ENCODE measurements at regions not wholly inside any gene's neighbourhood (a gene's known extent, or its start where the extent isn't known, plus 50 kb on each side); places are given as distances from the start of the nearest gene placed in this dataset.
"Not testable (repeated sequence)": the region's sequence is repeated elsewhere in the genome, so short reads cannot be mapped to it uniquely, and the experiment has no call there.

DNA sequence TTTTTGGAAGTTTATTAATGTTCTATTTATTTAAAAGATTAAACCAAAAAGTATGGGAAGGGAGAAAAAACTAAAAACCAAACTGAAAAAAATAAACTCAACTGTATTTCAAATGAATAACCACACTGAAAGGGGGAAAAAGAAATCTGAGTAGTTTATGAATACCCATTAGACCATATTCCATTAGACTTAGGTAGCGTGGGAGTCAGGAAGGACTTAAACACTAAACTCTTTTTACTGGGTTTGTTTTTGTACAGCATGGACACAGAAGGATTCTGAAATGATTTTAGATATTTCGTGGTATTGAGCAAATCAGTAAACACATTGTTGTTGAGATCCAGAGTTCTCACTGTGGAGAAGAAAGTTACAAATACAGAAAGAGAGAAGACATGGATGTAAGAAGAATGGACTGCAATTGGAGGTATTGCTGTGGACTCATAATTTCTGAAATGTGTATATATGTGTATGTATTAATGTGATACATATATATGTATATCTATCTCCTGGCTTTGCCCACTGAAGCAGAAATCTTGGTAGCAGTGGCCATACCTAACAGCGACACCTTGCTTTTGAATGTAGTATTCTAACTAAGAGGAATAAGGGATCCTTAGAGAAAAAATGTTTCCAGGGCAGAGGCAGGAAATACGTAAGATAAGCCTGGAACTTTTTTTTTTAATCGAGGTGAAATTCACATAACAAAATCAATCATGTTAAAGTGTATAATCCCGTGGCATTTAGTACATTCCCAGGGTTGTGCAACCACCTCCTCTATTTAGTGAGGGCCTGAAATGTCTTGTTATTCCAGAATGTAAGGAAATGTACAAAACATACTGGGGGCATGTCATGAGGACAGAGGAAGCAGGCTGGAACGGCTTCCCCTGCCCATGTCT, 228.8 kb downstream of the SMARCA2 start:
- in situ Hi-C loops (cut with MboI; ENCODE audit: low sequenced_read_pairs): no loop called here

- in situ Hi-C loops (cut with MboI; ENCODE audit: low sequenced_read_pairs): no loop called here
Measured at GRCh38 chr9:2247340-2247739, 232.2 kb downstream of the SMARCA2 start.

DNA sequence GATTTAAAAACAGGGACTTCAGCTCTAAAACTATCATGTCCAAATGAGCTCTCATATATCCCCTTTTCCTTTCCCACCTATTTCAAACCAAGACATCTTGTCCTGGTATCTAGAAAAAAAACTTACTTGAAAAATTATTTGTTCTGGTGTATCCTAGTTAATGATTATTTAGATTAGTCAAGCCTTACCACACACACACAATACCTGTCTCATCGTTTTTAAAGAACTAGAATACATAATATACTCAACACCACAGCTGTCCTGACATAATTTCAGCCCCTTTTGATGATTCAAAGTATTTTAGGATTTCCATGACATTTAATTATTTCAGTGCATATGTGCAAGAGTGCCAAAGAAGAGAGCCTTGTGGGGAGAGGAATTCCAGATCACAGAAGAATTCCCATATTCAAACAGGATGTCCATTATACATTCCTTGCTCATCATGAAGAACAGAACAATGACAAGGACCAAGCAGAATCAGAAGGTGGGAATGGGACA, 233.7 kb downstream of the SMARCA2 start:
- in situ Hi-C loops (cut with MboI; ENCODE audit: low sequenced_read_pairs): no loop called here

DNA sequence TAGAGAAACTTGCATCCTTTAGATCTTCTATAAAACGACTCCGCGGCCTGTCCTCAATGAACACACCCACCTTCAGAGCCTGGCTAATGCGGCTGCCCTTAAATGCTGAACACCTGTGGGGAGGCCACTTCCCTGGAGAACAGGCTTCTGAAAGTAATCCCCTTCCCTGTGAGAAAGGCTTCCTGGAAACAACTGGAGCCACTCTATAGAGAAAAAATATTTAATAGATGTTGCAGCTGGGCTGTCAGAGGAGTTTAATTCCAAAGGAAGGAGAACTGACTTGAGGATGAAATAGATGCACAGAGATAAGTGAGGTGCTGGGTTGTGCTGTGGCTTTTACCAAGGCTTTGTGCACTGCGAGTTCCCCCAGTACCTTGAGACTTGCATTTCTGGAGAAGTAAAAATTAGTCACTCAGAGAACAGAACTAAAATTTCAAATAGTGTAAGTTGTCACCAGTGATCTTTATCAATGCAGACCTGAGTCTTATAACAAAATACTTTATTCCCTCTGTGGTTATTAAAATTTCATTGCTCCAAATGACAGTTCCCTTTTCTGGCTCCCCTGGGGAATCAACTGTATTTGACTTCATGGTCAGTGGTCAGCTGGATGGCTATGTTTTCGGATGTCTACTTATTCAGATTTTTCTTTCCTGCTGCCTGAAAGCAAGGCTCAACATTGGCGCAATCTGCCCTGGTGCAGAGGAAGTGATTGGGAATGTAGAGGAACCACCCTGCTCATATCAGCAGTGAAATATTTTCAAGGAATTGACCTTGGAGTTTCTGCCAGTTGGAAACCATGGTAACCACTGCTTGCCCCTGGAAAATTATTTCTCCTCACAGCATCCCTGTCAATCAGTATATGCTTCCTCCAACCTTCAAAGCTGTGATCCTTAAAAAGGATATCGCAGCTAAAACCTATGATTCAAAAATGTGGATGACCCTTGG, 238.8 kb downstream of the SMARCA2 start:
- in situ Hi-C loops (cut with MboI; ENCODE audit: low sequenced_read_pairs): no loop called here

DNA sequence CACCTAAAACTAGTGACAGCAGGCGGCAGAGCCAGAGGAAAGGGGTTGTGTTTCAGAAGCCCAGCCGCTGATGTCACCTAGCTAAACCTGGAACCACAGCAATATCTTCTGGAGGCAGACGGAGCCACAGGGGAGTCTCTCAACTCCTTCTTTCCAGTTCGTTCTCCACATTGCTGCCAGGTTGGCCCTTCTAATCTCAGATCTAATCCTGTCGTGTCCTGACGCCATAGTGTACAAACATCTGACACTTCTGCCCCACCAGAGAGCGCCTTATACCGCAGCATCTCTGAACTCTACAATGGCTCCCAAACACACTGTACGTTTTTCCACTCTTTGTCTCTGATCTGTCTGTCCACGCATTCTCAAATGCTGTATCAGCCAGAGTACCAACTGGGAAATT, 240.0 kb downstream of the SMARCA2 start:
- in situ Hi-C loops (cut with MboI; ENCODE audit: low sequenced_read_pairs): no loop called here

GRCh38 chr9:2257248-2257929, 242.2 kb downstream of the SMARCA2 start:
- in situ Hi-C loops (cut with MboI; ENCODE audit: low sequenced_read_pairs): no loop called here

- in situ Hi-C loops (cut with MboI; ENCODE audit: low sequenced_read_pairs): no loop called here
Measured at GRCh38 chr9:2260417-2261306, 245.5 kb downstream of the SMARCA2 start.

DNA sequence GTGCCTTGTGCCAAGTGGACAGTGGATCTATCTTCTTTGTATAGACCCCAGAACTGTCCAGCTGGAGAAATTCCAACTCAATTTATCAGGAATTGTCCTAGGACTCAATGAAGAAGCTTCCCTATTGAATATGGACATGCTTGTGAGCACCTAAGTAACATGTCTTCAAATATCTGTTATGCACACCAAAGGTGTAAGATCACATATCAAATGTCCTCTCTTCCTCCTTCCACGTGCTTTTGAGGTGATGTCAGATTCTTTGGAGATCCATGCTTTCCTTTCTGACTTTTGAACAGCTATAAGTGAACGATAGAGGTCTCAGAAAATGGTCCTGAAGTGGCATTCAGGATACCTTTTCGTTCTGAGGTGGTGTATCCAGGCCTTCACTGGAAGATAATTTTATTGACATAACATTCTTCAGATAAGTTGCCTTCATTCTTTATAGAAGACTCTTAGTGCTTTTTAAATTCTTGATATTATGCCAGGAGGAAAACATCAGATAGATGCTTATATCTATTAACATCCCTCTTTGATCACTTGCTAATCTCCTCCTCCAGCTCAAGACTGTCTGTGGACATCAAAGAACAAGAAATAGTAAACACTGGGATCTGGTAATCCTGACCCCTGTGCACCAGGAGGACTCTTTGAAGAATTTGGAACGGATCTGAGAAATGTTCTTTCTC, 246.4 kb downstream of the SMARCA2 start:
- in situ Hi-C loops (cut with MboI; ENCODE audit: low sequenced_read_pairs): no loop called here

DNA sequence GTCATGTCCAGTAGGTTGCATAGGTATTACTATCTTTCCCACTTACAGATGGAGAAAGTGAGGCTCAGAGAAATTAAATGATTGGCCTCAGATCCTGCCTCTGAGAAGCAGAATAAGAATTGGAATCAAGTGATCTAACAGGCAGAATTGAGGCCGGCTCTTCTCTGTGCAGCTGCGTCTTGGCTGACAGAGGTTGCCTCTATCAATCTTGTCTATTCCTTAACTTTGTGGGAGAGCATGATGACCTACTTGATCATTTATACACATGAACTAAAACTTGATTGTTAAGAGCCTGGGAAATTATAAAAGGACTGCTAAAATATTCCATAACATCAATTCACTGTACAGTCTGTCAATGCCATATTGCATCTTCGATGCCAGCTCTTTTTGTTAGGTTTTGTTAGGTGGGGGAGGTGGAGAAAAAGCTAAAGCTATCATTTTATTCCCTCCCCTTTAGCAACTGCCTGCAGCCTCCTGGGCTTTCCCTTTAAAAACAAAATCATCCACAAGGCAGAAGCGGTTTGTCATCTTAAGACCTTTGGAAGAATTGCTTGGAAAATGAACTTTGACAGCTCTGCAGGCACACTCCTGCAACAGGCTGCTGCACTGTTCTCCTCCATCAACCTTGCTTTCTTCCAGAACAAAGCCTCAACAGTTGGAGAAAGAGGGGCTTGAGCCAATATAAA, 247.4 kb downstream of the SMARCA2 start:
- in situ Hi-C loops (cut with MboI; ENCODE audit: low sequenced_read_pairs): no loop called here

- in situ Hi-C loops (cut with MboI; ENCODE audit: low sequenced_read_pairs): no loop called here
Measured at GRCh38 chr9:2263111-2263510, 248.0 kb downstream of the SMARCA2 start.

GRCh38 chr9:2263665-2264064, 248.5 kb downstream of the SMARCA2 start:
- in situ Hi-C loops (cut with MboI; ENCODE audit: low sequenced_read_pairs): no loop called here

- in situ Hi-C loops (cut with MboI; ENCODE audit: low sequenced_read_pairs): no loop called here
Measured at GRCh38 chr9:2264081-2264480, 248.9 kb downstream of the SMARCA2 start.

DNA sequence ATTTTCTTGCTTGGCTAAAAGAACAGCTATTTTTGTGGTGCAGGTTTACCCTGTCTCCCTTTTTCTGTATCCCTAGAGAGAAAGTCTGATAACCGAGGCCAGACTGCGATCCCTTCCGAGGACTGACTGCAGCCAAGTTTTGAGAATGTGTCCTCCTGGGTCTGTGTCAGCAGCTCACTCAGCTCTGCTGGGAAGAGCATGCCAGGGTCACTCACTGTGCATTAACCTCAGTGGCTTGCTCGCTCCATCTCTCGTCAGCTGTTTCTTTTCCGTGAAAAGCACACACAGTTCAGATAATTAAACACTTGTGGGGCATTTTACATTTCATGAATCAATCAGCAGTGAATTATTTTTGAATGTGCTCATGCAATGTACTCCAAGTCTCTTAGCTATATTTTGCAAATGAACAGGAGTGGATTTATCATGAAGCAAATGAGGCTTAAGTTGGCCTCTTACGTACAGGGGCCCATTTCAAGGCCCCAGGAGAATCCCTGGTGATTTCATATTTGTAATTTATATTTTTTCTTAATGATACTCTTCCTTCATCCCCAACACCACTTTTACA, 252.1 kb downstream of the SMARCA2 start:
- in situ Hi-C loops (cut with MboI; ENCODE audit: low sequenced_read_pairs): no loop called here

DNA sequence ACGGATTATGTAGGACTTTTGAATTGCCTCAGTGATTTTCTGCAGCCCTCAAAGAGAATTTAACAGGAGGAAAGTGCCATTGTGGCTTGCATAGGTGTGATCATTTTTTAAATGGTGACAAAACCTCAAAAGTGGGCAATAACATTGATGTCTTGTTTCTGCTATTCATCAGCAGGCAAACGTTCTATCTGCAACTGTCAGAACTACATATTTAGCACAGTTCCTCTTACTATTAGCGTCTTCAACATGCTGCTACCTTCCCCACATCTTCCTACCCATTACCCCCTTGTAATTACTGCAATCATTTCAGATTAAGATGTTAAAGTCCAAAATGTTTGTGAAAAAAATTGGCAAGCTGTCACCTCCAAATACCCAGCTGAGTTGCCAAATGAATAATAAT, 254.6 kb downstream of the SMARCA2 start:
- in situ Hi-C loops (cut with MboI; ENCODE audit: low sequenced_read_pairs): no loop called here

- in situ Hi-C loops (cut with MboI; ENCODE audit: low sequenced_read_pairs): no loop called here
Measured at GRCh38 chr9:2270565-2270964, 255.4 kb downstream of the SMARCA2 start.

DNA sequence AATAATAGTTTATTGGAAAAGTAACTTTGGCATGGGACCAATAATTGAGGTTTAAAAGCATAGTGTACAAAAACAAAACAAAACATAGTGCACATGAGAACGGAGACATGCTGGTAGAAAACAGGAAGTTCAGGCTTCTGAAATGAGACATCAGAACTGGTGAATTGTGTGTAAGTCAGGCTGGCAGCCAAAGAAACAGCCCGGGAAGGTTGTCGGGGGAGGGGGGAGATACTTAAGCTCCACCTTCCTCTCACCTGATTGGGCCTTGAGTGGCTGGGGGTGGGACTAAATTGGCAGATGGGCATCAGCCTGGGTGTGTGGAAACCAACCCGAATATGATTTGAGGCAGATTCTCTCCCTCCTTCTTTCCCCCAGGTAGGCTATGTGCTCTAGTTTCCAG, 256.3 kb downstream of the SMARCA2 start:
- in situ Hi-C loops (cut with MboI; ENCODE audit: low sequenced_read_pairs): no loop called here

DNA sequence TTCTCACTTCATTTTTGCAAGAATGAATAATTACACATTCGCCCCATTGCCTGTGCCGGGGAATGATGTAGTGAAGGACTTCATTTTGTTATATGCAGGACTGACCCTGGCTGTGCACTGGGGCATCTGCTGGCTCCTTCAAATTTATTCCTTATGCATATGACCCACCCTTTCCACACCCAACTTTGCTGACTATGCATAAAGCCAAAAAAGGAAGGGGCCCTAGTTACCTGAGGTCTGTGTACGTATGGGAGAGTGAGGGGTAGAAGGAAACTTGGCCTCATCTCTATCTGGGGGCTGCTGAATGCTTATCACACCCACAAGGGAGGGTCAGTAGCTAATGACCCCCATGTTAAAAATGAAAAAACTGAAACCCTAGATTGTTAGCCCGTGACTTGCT, 259.6 kb downstream of the SMARCA2 start:
- in situ Hi-C loops (cut with MboI; ENCODE audit: low sequenced_read_pairs): no loop called here

GRCh38 chr9:2276296-2276695, 261.1 kb downstream of the SMARCA2 start:
- in situ Hi-C loops (cut with MboI; ENCODE audit: low sequenced_read_pairs): no loop called here

GRCh38 chr9:2277133-2277532, 262.0 kb downstream of the SMARCA2 start:
- in situ Hi-C loops (cut with MboI; ENCODE audit: low sequenced_read_pairs): not testable (repeated sequence)
